ENCODE measurements at regions not wholly inside any gene's neighbourhood (a gene's known extent, or its start where the extent isn't known, plus 50 kb on each side); places are given as distances from the start of the nearest gene placed in this dataset.

DNA sequence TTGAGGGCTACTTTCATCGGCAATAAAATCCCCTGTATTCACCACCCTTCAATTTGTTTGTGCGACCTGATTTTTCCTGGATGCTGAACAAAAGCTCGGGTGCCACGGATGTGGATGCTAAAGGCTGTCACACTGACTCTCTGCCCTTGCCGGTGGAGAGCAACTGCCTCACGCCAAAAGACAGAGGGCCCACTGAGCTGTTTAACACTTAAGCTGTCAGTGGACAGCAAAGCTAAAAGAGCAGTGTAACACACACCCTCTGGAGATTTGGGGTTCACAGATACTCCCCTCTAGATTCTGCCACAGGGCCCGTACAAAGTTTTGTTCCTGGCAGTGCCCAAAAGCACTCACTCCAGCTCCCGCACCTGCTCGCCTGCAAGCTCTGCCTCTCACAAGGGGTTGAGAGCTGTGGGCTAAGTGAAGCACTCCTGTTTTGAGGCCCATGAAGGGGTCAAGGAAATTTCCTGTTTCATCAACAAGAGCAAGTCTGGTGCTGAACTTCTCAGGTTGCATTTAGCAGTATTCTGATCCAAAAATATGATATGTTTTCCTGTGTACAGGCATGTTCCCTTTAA lies 1571.9 kb downstream of the ADGRL3 start:
- H3K4me1 ChIP-seq (ENCODE audit: insufficient read depth), result no peaks in the 10 kb centered on the region
- H3K4me3 ChIP-seq, result no peak overlapping the region
- H3K36me3 ChIP-seq, result no peaks in the 10 kb centered on the region
- H3K9me3 ChIP-seq, result no peaks in the 10 kb centered on the region
- TF ChIP-seq EP300 (IDR thresholded peaks at IDR 0.05), result no peak
- TF ChIP-seq POLR2A (IDR thresholded peaks at IDR 0.05), result no peak
- TF ChIP-seq, protein P1, sequence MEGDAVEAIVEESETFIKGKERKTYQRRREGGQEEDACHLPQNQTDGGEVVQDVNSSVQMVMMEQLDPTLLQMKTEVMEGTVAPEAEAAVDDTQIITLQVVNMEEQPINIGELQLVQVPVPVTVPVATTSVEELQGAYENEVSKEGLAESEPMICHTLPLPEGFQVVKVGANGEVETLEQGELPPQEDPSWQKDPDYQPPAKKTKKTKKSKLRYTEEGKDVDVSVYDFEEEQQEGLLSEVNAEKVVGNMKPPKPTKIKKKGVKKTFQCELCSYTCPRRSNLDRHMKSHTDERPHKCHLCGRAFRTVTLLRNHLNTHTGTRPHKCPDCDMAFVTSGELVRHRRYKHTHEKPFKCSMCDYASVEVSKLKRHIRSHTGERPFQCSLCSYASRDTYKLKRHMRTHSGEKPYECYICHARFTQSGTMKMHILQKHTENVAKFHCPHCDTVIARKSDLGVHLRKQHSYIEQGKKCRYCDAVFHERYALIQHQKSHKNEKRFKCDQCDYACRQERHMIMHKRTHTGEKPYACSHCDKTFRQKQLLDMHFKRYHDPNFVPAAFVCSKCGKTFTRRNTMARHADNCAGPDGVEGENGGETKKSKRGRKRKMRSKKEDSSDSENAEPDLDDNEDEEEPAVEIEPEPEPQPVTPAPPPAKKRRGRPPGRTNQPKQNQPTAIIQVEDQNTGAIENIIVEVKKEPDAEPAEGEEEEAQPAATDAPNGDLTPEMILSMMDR (IDR thresholded peaks at IDR 0.05), result no peak
- H3K27me3 ChIP-seq, result no peaks in the 10 kb centered on the region
- no peak overlapping the region for H3K27ac ChIP-seq
- WGBS, 3 donors, result 58 to 68% (median 64%) methylated on average over 9 of the region's 9 CpGs
- DNase-seq, result no peak
- intact Hi-C loops (cut with DNase I), result no loop called here

DNA sequence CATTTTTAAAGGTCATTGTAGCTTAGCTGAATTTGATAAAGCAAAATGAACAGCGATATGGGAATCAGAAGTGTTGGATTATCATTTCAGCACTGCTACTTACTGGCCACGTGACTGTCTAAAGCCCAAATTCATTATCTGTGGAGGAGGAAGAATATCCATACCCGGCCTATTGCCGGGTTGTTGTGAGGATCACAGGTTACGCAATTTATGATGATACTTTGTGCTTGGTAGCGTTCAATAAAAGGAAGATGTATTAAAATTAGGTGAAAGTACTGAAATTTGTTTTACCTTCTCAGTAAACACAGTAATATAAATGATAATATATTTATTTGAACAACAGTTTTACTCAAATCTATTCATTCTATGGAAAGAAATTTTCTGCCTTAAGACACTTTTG lies 1540.2 kb downstream of the ADGRL3 start:
- no peak overlapping the region for H3K27ac ChIP-seq
- intact Hi-C loops (cut with DNase I), result no loop called here
- WGBS, 3 donors, result 76 to 79% (median 79%) methylated on average over 6 of the region's 6 CpGs
- TF ChIP-seq EP300 (IDR thresholded peaks at IDR 0.05) (no peak), POLR2A (IDR thresholded peaks at IDR 0.05) (no peak)
- TF ChIP-seq, protein P1 (IDR thresholded peaks at IDR 0.05), result no peak
- H3K4me1 ChIP-seq (ENCODE audit: insufficient read depth), result no peaks in the 10 kb centered on the region
- H3K9me3 ChIP-seq, result no peaks in the 10 kb centered on the region
- H3K27me3 ChIP-seq, result no peaks in the 10 kb centered on the region
- H3K36me3 ChIP-seq, result no peaks in the 10 kb centered on the region
- H3K4me3 ChIP-seq, result no peak overlapping the region
- no peak for DNase-seq

DNA sequence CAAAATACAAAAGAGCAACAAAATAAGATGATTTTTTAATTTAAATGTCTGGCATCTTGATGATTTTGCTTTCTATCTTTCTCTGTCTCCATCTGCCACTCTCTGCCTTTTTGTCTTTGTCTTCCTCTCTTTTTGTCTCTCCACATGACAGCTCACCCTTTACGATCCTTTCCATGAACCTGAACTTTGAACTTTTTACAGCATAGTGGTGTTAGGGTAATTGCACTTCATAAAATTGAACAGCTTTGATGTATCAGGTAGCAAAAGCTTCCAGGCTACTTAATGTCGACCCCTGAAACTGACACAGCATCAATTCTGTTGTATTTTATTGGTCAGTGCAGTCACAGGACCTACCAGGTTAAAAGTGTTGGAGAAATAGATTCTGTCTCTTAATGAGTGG lies 1517.0 kb downstream of the ADGRL3 start:
- H3K27ac ChIP-seq, result no peak overlapping the region
- no peaks in the 10 kb centered on the region for H3K9me3 ChIP-seq
- H3K4me3 ChIP-seq, result no peak overlapping the region
- H3K36me3 ChIP-seq, result no peaks in the 10 kb centered on the region
- intact Hi-C loops (cut with DNase I), result no loop called here
- no peaks in the 10 kb centered on the region for H3K27me3 ChIP-seq
- H3K4me1 ChIP-seq (ENCODE audit: insufficient read depth), result no peaks in the 10 kb centered on the region
- TF ChIP-seq, protein P1 (IDR thresholded peaks at IDR 0.05), result no peak
- TF ChIP-seq POLR2A (IDR thresholded peaks at IDR 0.05) (no peak), EP300 (IDR thresholded peaks at IDR 0.05) (no peak)
- WGBS, 3 donors, result 35 to 55% (median 53%) methylated on average over 2 of the region's 2 CpGs
- no peak for DNase-seq

DNA sequence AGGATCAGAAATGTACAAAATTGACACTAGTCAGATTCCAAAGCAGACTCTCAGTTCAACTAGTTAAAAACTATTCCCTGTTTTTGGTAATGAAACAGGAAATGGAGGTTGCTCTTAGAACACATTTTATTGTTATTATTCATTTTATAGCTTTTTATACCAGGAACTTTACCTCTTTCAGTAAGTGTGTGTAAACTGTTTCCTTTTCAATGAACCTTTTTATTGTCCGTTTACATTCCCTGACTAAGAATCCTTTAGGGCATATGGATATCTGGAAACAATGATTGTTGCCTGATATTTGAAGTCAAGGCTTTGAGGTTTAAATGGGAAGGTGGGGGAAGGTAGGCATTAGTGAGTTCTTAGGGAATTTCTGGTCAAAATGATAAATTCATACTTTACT lies 1511.4 kb downstream of the ADGRL3 start:
- Histone ChIP-seq H3K27me3 (peaks cover 2% of the 10 kb centered on the region), H3K4me1 (ENCODE audit: insufficient read depth) (no peaks in the 10 kb centered on the region), H3K27ac (no peak overlapping the region), H3K4me3 (no peak overlapping the region), H3K9me3 (no peaks in the 10 kb centered on the region), H3K36me3 (no peaks in the 10 kb centered on the region)
- intact Hi-C loops (cut with DNase I), result no loop called here
- TF ChIP-seq, protein P1 (IDR thresholded peaks at IDR 0.05), result no peak
- TF ChIP-seq EP300 (IDR thresholded peaks at IDR 0.05) (no peak), POLR2A (IDR thresholded peaks at IDR 0.05) (no peak)
- DNase-seq, result no peak
- 73 to 82% (median 81%) methylated on average over 1 of the region's 1 CpG for WGBS, 3 donors

Data from ovary (tissue), 7 donors.